Hepatocyte (in vitro differentiated cells): ENCODE measurements at regions not wholly inside any gene's neighbourhood (a gene's known extent, or its start where the extent isn't known, plus 50 kb on each side); places are given as distances from the start of the nearest gene placed in this dataset.
A peak's percentile ranks its signal among the peaks of the same experiment; 100 is the strongest.

ENCODE experiments used
- DNase-seq: peaks from one replicate; pipeline ENCODE4 v3.0.0-alpha.2; 2016; ENCODE audit warnings: low spot score
- H2AFZ ChIP-seq: fragments of 200-600 bp; sonication (generic); 2 replicates; pipeline ENCODE4 v1.6.0; 2016; ENCODE audit warnings: antibody characterized with exemption, mild to moderate bottlenecking
- H3K27ac ChIP-seq: fragments of 200-600 bp; sonication (generic); 2 replicates; pipeline ENCODE4 v1.5.1; 2016; ENCODE audit warnings: mild to moderate bottlenecking
- H3K27me3 ChIP-seq: fragments of 200-600 bp; sonication (generic); 2 replicates; pipeline ENCODE4 v1.6.1; 2016
- H3K36me3 ChIP-seq: fragments of 200-600 bp; sonication (generic); replicated peaks from 2 replicates; pipeline ENCODE4 v1.5.1; 2016; ENCODE audit warnings: low read depth; ENCODE audit not compliant: insufficient read depth
- H3K4me1 ChIP-seq: fragments of 200-600 bp; sonication (generic); 2 replicates; pipeline ENCODE4 v1.5.1; 2016; ENCODE audit warnings: mild to moderate bottlenecking, moderate library complexity; ENCODE audit not compliant: insufficient read depth
- H3K4me2 ChIP-seq: fragments of 200-600 bp; sonication (generic); 2 replicates; pipeline ENCODE4 v1.6.0; 2016
- H3K4me3 ChIP-seq: fragments of 200-600 bp; sonication (generic); 2 replicates; pipeline ENCODE4 v1.5.1; 2016; ENCODE audit warnings: mild to moderate bottlenecking
- H3K79me2 ChIP-seq: fragments of 200-600 bp; sonication (generic); 2 replicates; pipeline ENCODE4 v1.6.0; 2017; ENCODE audit warnings: mild to moderate bottlenecking
- H3K9me2 ChIP-seq: fragments of 200-600 bp; sonication (generic); replicated peaks from 2 replicates; pipeline ENCODE4 v1.6.0; 2017; ENCODE audit warnings: mild to moderate bottlenecking; ENCODE audit not compliant: insufficient read depth
- H3K9me3 ChIP-seq: fragments of 200-600 bp; sonication (generic); 2 replicates; pipeline ENCODE4 v1.5.1; 2016; ENCODE audit warnings: low read depth, mild to moderate bottlenecking
- H4K20me1 ChIP-seq: fragments of 200-600 bp; sonication (generic); 2 replicates; pipeline ENCODE4 v1.6.0; 2016; ENCODE audit warnings: mild to moderate bottlenecking; ENCODE audit not compliant: insufficient read depth, poor library complexity, severe bottlenecking
- EZH2 ChIP-seq: fragments of 200-600 bp; sonication (generic); IDR thresholded peaks from 2 replicates; pipeline ENCODE4 v1.6.1; 2016; ENCODE audit warnings: antibody characterized with exemption, mild to moderate bottlenecking, borderline replicate concordance
- EZH2phosphoT487 ChIP-seq: fragments of 200-600 bp; sonication (generic); IDR thresholded peaks from one replicate; pipeline ENCODE4 v1.6.1; 2018; ENCODE audit warnings: antibody characterized with exemption, mild to moderate bottlenecking, low read depth, moderate library complexity; ENCODE audit not compliant: unreplicated experiment, severe bottlenecking
- WGBS: methylation state at CpG from one replicate; pipeline ENCODE4 v1.1.6; 2016; ENCODE audit warnings: low lambda C conversion rate; ENCODE audit errors: missing lambda C conversion rate; 5-methylcytosine and 5-hydroxymethylcytosine counted together
- TF ChIP-seq, protein P1 (sequence below): fragments of 200-600 bp; sonication (generic); IDR thresholded peaks from 2 replicates; pipeline ENCODE4 v1.5.1; 2016; ENCODE audit warnings: antibody characterized with exemption, mild to moderate bottlenecking; ENCODE audit not compliant: poor library complexity

GRCh38 chr3:187618722-187619121 is 51.5 kb downstream of the SST start:
- H3K27me3 ChIP-seq: no peaks in the 10 kb centered on the region
- no peak overlapping the region for H3K4me2 ChIP-seq
- DNase-seq: no peak
- no peaks in the 10 kb centered on the region for H3K4me1 ChIP-seq
- 65% methylated on average over 3 of the region's 3 CpGs for WGBS
- H3K4me3 ChIP-seq: no peak overlapping the region
- no peaks in the 10 kb centered on the region for H3K9me2 ChIP-seq
- H3K27ac ChIP-seq: no peak overlapping the region
- TF ChIP-seq EZH2 (no peak), EZH2phosphoT487 (no peak)
- TF ChIP-seq, protein P1, sequence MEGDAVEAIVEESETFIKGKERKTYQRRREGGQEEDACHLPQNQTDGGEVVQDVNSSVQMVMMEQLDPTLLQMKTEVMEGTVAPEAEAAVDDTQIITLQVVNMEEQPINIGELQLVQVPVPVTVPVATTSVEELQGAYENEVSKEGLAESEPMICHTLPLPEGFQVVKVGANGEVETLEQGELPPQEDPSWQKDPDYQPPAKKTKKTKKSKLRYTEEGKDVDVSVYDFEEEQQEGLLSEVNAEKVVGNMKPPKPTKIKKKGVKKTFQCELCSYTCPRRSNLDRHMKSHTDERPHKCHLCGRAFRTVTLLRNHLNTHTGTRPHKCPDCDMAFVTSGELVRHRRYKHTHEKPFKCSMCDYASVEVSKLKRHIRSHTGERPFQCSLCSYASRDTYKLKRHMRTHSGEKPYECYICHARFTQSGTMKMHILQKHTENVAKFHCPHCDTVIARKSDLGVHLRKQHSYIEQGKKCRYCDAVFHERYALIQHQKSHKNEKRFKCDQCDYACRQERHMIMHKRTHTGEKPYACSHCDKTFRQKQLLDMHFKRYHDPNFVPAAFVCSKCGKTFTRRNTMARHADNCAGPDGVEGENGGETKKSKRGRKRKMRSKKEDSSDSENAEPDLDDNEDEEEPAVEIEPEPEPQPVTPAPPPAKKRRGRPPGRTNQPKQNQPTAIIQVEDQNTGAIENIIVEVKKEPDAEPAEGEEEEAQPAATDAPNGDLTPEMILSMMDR: no peak
- H2AFZ ChIP-seq: no peak overlapping the region
- H4K20me1 ChIP-seq: no peaks in the 10 kb centered on the region
- no peaks in the 10 kb centered on the region for H3K79me2 ChIP-seq
- H3K9me3 ChIP-seq: no peaks in the 10 kb centered on the region
- no peaks in the 10 kb centered on the region for H3K36me3 ChIP-seq

DNA sequence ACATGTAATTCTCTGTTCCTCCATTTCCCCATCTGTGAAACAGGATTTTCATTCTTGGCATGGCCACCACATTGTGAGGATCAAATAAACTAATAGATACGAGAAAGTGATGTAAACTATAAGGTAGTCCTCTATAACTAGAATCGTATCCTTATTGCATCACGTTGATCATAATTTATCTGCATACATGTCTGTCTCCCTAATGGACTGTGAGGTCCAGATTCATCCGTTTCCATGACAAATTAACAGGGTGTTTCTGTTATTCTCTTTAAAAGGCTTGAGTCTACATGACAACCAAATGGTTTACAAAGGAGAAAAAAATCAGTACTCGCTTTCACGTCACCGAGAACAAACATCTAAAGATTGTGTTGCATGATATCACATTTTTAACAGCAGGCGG is 53.0 kb downstream of the SST start:
- no peaks in the 10 kb centered on the region for H4K20me1 ChIP-seq
- whole genome bisulfite sequencing: 82% methylated on average over 8 of the region's 8 CpGs
- no peak overlapping the region for H3K4me2 ChIP-seq
- no peak overlapping the region for H3K27ac ChIP-seq
- H3K9me2 ChIP-seq: no peaks in the 10 kb centered on the region
- H3K36me3 ChIP-seq: no peaks in the 10 kb centered on the region
- no peaks in the 10 kb centered on the region for H3K9me3 ChIP-seq
- H3K79me2 ChIP-seq: no peaks in the 10 kb centered on the region
- no peak overlapping the region for H3K4me3 ChIP-seq
- no peak for TF ChIP-seq EZH2
- no peaks in the 10 kb centered on the region for H3K4me1 ChIP-seq
- no peaks in the 10 kb centered on the region for H3K27me3 ChIP-seq
- DNase-seq: no peak
- H2AFZ ChIP-seq: no peak overlapping the region

DNA sequence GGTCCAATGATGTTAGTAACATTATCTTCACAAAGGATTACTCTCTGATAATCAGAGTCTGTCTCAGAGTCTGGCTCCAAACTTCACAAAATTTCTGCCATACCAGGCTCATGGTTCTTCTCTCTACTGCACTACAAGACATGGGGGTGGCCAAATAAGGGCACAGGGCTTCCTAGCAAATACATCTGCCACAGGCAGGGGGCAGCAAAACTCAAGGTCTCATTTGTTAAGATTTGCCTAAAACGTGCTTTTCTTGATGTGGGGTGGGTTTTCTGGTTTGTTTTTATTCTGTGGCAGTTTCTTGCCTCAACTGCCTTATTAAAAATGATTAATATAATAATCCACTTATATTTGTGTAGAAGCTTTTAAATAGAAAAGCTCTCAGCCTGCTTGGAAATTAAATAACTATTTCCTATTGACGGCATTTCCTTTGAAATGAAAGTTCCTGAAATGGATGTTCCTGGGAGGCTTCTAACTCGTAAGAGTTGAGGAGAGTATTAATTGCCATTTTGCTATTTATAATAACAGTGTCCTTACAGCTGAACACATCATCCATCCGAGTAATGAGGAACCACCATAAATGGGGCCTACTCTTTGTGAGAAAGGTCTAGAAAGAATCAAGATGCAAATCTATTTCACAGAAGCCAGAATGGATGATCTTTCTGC is 53.8 kb downstream of the SST start:
- H3K27ac ChIP-seq: no peak overlapping the region
- H3K79me2 ChIP-seq: no peaks in the 10 kb centered on the region
- WGBS: 66% methylated on average over 4 of the region's 4 CpGs
- no peaks in the 10 kb centered on the region for H3K9me2 ChIP-seq
- H3K9me3 ChIP-seq: no peaks in the 10 kb centered on the region
- H4K20me1 ChIP-seq: no peaks in the 10 kb centered on the region
- peak; percentile 63 for DNase-seq
- H3K36me3 ChIP-seq: no peaks in the 10 kb centered on the region
- H3K4me3 ChIP-seq: no peak overlapping the region
- no peak overlapping the region for H2AFZ ChIP-seq
- TF ChIP-seq EZH2: no peak
- TF ChIP-seq, protein P1: peak; percentile 62
- no peak for TF ChIP-seq EZH2phosphoT487
- no peaks in the 10 kb centered on the region for H3K27me3 ChIP-seq
- H3K4me2 ChIP-seq: no peak overlapping the region
- H3K4me1 ChIP-seq: peaks cover 4% of the 10 kb centered on the region

- Histone ChIP-seq H2AFZ (no peak overlapping the region), H3K4me3 (no peak overlapping the region), H3K27me3 (no peaks in the 10 kb centered on the region), H3K4me1 (peaks cover 8% of the 10 kb centered on the region), H3K36me3 (no peaks in the 10 kb centered on the region), H3K79me2 (no peaks in the 10 kb centered on the region), H3K4me2 (no peak overlapping the region), H3K9me2 (no peaks in the 10 kb centered on the region), H3K27ac (no peak overlapping the region), H4K20me1 (no peaks in the 10 kb centered on the region), H3K9me3 (no peaks in the 10 kb centered on the region)
- no peak for TF ChIP-seq EZH2phosphoT487
- TF ChIP-seq, protein P1: no peak
- no peak for TF ChIP-seq EZH2
- DNase-seq: no peak
- WGBS: 84% methylated on average over 3 of the region's 3 CpGs
Observed at GRCh38 chr3:187615630-187616029, 54.6 kb downstream of the SST start.
